PFSK-1 (cell line): ENCODE measurements at regions not wholly inside any gene's neighbourhood (a gene's known extent, or its start where the extent isn't known, plus 50 kb on each side); places are given as distances from the start of the nearest gene placed in this dataset.

Experiments used
- FOXP2 ChIP-seq: optimal IDR thresholded peaks from 2 replicates; pipeline ENCODE3; 2011; ENCODE audit warnings: borderline replicate concordance, control low read depth, inconsistent platforms; ENCODE audit not compliant: insufficient read depth; ENCODE audit errors: extremely low read length, extremely low read depth
- POLR2AphosphoS5 ChIP-seq: IDR thresholded peaks from 2 replicates; pipeline ENCODE4 v1.6.1; 2012; ENCODE audit warnings: low read depth, mild to moderate bottlenecking, control low read depth, low read length, moderate library complexity
- SIN3A ChIP-seq: IDR thresholded peaks from 2 replicates; pipeline ENCODE4 v1.6.1; 2012; ENCODE audit warnings: mild to moderate bottlenecking, low read length, moderate library complexity, borderline replicate concordance; ENCODE audit not compliant: insufficient read depth
- TAF1 ChIP-seq: IDR thresholded peaks from 2 replicates; pipeline ENCODE4 v1.6.1; 2012; ENCODE audit warnings: low read length, control low read depth, borderline replicate concordance; ENCODE audit not compliant: insufficient read depth
- TF ChIP-seq, protein P1 (sequence below), 2 experiments: IDR thresholded peaks; 2 replicates each; pipeline versions ENCODE4 v1.6.1 to v1.8.0; 2011 to 2012; ENCODE audit warnings: low read depth in 2 of 2, low read length in 2 of 2, control low read depth in 1 of 2, inconsistent platforms in 1 of 2, mild to moderate bottlenecking in 1 of 2, moderate library complexity in 1 of 2; ENCODE audit not compliant: insufficient read depth in 1 of 2

DNA sequence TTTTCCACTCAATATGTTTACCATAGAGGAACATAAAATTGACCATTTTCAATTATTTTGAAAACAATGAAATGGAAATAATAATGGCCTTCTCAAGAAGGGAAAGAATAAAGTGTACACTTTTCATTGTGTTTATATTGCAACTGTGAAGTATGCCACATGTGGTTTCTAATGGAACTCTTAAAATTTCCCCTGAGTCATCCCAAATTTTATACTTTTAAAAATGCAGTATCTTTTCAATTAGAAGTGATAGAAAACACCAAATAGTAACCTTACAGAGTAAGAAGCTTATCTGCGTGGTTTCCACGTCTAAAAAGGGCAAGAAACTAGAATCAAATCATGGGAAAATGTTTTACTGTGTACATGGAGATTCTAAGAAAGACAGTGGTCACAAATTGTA is 70.0 kb downstream of the SCG2 start:
- no peak for TF ChIP-seq TAF1
- no peak for TF ChIP-seq SIN3A
- TF ChIP-seq FOXP2: no peak
- TF ChIP-seq, protein P1, sequence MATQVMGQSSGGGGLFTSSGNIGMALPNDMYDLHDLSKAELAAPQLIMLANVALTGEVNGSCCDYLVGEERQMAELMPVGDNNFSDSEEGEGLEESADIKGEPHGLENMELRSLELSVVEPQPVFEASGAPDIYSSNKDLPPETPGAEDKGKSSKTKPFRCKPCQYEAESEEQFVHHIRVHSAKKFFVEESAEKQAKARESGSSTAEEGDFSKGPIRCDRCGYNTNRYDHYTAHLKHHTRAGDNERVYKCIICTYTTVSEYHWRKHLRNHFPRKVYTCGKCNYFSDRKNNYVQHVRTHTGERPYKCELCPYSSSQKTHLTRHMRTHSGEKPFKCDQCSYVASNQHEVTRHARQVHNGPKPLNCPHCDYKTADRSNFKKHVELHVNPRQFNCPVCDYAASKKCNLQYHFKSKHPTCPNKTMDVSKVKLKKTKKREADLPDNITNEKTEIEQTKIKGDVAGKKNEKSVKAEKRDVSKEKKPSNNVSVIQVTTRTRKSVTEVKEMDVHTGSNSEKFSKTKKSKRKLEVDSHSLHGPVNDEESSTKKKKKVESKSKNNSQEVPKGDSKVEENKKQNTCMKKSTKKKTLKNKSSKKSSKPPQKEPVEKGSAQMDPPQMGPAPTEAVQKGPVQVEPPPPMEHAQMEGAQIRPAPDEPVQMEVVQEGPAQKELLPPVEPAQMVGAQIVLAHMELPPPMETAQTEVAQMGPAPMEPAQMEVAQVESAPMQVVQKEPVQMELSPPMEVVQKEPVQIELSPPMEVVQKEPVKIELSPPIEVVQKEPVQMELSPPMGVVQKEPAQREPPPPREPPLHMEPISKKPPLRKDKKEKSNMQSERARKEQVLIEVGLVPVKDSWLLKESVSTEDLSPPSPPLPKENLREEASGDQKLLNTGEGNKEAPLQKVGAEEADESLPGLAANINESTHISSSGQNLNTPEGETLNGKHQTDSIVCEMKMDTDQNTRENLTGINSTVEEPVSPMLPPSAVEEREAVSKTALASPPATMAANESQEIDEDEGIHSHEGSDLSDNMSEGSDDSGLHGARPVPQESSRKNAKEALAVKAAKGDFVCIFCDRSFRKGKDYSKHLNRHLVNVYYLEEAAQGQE (IDR thresholded peaks at IDR 0.05; ENCODE audit: insufficient read depth in 1 of 2, low read depth in 2 of 2, low read length in 2 of 2): no peak
- no peak for TF ChIP-seq POLR2AphosphoS5
